ENCODE measurements at regions not wholly inside any gene's neighbourhood (a gene's known extent, or its start where the extent isn't known, plus 50 kb on each side); places are given as distances from the start of the nearest gene placed in this dataset.

DNA sequence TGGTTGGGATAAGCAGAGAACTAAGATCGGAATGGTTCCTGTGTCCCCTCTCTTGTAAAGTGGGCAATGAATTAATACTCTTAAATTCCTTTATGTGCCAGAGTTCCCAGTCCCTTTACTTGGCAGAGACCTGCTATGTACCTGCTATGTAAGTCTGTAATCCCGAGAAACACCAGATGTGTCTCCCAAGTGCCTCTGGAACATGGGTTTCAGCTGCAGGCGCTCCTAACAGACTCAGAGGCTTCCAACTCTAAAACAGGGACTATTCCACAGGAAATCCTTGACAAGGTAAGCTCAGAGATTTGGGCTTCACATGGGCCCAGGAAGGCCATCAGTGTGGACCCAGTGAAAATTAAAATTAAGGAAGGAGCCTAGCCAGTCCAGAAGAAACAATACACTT is 117.7 kb upstream of the PLCL2 start:
- H3K4me1 ChIP-seq (ENCODE audit: insufficient read depth), result peaks cover 24% of the 10 kb centered on the region
- peak; percentile 61 for DNase-seq (ENCODE audit: low spot score)

GRCh38 chr3:16768014-16768413 is 116.7 kb upstream of the PLCL2 start:
- Histone ChIP-seq H3K27me3 (ENCODE audit: insufficient read depth) (no peaks in the 10 kb centered on the region), H3K9me2 (ENCODE audit: insufficient read depth) (0 out of 2 replicates have a peak, but pooled peaks cover 3% of the 10 kb centered on the region), H3K4me2 (peak overlapping the region; percentile 9; the same call in 1 of the 2 replicates), H3K79me2 (replicated peaks; ENCODE audit: insufficient read depth) (no peaks in the 10 kb centered on the region), H2AFZ (peak overlapping the region; percentile 81; the same call in 1 of the 2 replicates), H3K27ac (ENCODE audit: low read depth) (no peak overlapping the region), H3K4me1 (ENCODE audit: insufficient read depth) (peaks cover 24% of the 10 kb centered on the region), H3K36me3 (ENCODE audit: insufficient read depth) (no peaks in the 10 kb centered on the region), H4K20me1 (replicated peaks; ENCODE audit: insufficient read depth) (no peaks in the 10 kb centered on the region), H3K4me3 (no peak overlapping the region), H3F3A (replicated peaks; ENCODE audit: low read depth) (no peaks in the 10 kb centered on the region)
- ATAC-seq (no peak), DNase-seq (ENCODE audit: low spot score) (no peak)
- peaks cover 2% of the 10 kb centered on the region for H3K36me3 Mint-ChIP-seq (ENCODE audit: low read depth)
- peaks cover 2% of the 10 kb centered on the region for H3K27me3 Mint-ChIP-seq (ENCODE audit: insufficient read depth, low read depth, poor library complexity)
- H3K4me1 Mint-ChIP-seq, result peaks cover 32% of the 10 kb centered on the region
- no peak overlapping the region for H3K27ac Mint-ChIP-seq
- H3K4me3 Mint-ChIP-seq, result no peak overlapping the region
- H3K9me3 Mint-ChIP-seq, result peaks cover 2% of the 10 kb centered on the region
- TF ChIP-seq NANOG (IDR thresholded peaks at IDR 0.05; ENCODE audit: borderline replicate concordance) (no peak), JUNB (IDR thresholded peaks at IDR 0.05; ENCODE audit: unreplicated experiment) (no peak), EZH2 (IDR thresholded peaks at IDR 0.05; ENCODE audit: low read depth, unreplicated experiment) (no peak), STAT1 (IDR thresholded peaks at IDR 0.05; ENCODE audit: unreplicated experiment) (no peak), ZNF114 (CRISPR knock-in tag; IDR thresholded peaks at IDR 0.05) (no peak), CREB1 (CRISPR knock-in tag; IDR thresholded peaks at IDR 0.05; ENCODE audit: low read depth) (no peak), ZNF331 (CRISPR knock-in tag; IDR thresholded peaks at IDR 0.05; ENCODE audit: low read depth) (no peak), REST (IDR thresholded peaks at IDR 0.05; ENCODE audit: unreplicated experiment) (no peak), EZH2phosphoT487 (IDR thresholded peaks at IDR 0.05; ENCODE audit: unreplicated experiment) (no peak)
- TF ChIP-seq, protein P1, sequence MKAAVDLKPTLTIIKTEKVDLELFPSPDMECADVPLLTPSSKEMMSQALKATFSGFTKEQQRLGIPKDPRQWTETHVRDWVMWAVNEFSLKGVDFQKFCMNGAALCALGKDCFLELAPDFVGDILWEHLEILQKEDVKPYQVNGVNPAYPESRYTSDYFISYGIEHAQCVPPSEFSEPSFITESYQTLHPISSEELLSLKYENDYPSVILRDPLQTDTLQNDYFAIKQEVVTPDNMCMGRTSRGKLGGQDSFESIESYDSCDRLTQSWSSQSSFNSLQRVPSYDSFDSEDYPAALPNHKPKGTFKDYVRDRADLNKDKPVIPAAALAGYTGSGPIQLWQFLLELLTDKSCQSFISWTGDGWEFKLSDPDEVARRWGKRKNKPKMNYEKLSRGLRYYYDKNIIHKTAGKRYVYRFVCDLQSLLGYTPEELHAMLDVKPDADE (IDR thresholded peaks at IDR 0.05), result no peak
- TF ChIP-seq, protein P2, sequence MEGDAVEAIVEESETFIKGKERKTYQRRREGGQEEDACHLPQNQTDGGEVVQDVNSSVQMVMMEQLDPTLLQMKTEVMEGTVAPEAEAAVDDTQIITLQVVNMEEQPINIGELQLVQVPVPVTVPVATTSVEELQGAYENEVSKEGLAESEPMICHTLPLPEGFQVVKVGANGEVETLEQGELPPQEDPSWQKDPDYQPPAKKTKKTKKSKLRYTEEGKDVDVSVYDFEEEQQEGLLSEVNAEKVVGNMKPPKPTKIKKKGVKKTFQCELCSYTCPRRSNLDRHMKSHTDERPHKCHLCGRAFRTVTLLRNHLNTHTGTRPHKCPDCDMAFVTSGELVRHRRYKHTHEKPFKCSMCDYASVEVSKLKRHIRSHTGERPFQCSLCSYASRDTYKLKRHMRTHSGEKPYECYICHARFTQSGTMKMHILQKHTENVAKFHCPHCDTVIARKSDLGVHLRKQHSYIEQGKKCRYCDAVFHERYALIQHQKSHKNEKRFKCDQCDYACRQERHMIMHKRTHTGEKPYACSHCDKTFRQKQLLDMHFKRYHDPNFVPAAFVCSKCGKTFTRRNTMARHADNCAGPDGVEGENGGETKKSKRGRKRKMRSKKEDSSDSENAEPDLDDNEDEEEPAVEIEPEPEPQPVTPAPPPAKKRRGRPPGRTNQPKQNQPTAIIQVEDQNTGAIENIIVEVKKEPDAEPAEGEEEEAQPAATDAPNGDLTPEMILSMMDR (conservative IDR thresholded peaks at IDR 0.05; ENCODE audit: low read depth in 2 of 2), result no peak

More for the DNA sequence above, 117.7 kb upstream of the PLCL2 start:
- Histone ChIP-seq H3K27me3 (ENCODE audit: insufficient read depth) (no peaks in the 10 kb centered on the region), H2AFZ (peak overlapping the region; percentile 66; the same call in 1 of the 2 replicates), H3F3A (replicated peaks; ENCODE audit: low read depth) (no peaks in the 10 kb centered on the region), H3K36me3 (ENCODE audit: insufficient read depth) (no peaks in the 10 kb centered on the region), H4K20me1 (replicated peaks; ENCODE audit: insufficient read depth) (no peaks in the 10 kb centered on the region), H3K79me2 (replicated peaks; ENCODE audit: insufficient read depth) (no peaks in the 10 kb centered on the region), H3K27ac (ENCODE audit: low read depth) (no peak overlapping the region), H3K9me2 (ENCODE audit: insufficient read depth) (peaks cover 9% of the 10 kb centered on the region; the same call in 1 of the 2 replicates), H3K4me3 (no peak overlapping the region), H3K4me2 (no peak overlapping the region)
- H3K27ac Mint-ChIP-seq, result no peak overlapping the region
- H3K4me3 Mint-ChIP-seq, result no peak overlapping the region
- peaks cover 2% of the 10 kb centered on the region for H3K27me3 Mint-ChIP-seq (ENCODE audit: insufficient read depth, low read depth, poor library complexity)
- peaks cover 32% of the 10 kb centered on the region for H3K4me1 Mint-ChIP-seq
- no peaks in the 10 kb centered on the region; the same call in 2 of the 3 replicates for H3K9me3 Mint-ChIP-seq
- ATAC-seq, result peak; percentile 88
- no peak for TF ChIP-seq POLR2AphosphoS5 (IDR thresholded peaks at IDR 0.05; ENCODE audit: low read depth)
- TF ChIP-seq, protein P2 (conservative IDR thresholded peaks at IDR 0.05; ENCODE audit: low read depth in 2 of 2), result peak in 1 of 2 experiments; percentile 19; a peak in 1 of 4 replicates
- no peak for TF ChIP-seq CREB1 (CRISPR knock-in tag; IDR thresholded peaks at IDR 0.05; ENCODE audit: low read depth)
- no peak for TF ChIP-seq EZH2 (IDR thresholded peaks at IDR 0.05; ENCODE audit: low read depth, unreplicated experiment)
- H3K36me3 Mint-ChIP-seq (ENCODE audit: low read depth), result no peaks in the 10 kb centered on the region

Data from GM23338 (cell line).